Prostate gland (tissue), 2 donors: ENCODE measurements at regions not wholly inside any gene's neighbourhood (a gene's known extent, or its start where the extent isn't known, plus 50 kb on each side); places are given as distances from the start of the nearest gene placed in this dataset.

Experiments
- DNase-seq: peaks from one replicate; pipeline ENCODE4 v3.0.0-alpha.2; 2019; ENCODE audit warnings: low spot score
- H3K27ac ChIP-seq, 2 donors: fragments of 200-600 bp; sonication (generic); 2 replicates each; pipeline ENCODE4 v1.5.1; 2017 to 2019
- H3K27me3 ChIP-seq: fragments of 200-600 bp; sonication (generic); replicated peaks from 2 replicates; pipeline ENCODE4 v1.5.1; 2019; ENCODE audit not compliant: insufficient read depth
- H3K36me3 ChIP-seq, 2 donors: fragments of 200-600 bp; sonication (generic); 1 replicate in 1 of 2; 2 replicates in 1 of 2; pipeline versions ENCODE4 v1.5.1 to v1.8.1; 2017 to 2019
- H3K4me1 ChIP-seq: fragments of 200-600 bp; sonication (generic); replicated peaks from 2 replicates; pipeline ENCODE4 v1.5.1; 2019
- H3K4me3 ChIP-seq, 2 donors: fragments of 200-600 bp; sonication (generic); 2 replicates each; pipeline ENCODE4 v1.5.1; 2017 to 2019
- H3K9me3 ChIP-seq: fragments of 200-600 bp; sonication (generic); 2 replicates; pipeline ENCODE4 v1.5.1; 2017
- CTCF ChIP-seq, 4 experiments: fragments of 200-600 bp in 2 of 4; fragments of 450-650 bp in 2 of 4; sonication (generic) in 2 of 4; IDR thresholded peaks; 1 replicate in 3 of 4; 2 replicates in 1 of 4; pipeline ENCODE4 v1.5.1; 2016 to 2019; ENCODE audit warnings: antibody characterized with exemption in 4 of 4, mild to moderate bottlenecking in 2 of 4, moderate library complexity in 2 of 4
- POLR2A ChIP-seq: fragments of 450-650 bp; IDR thresholded peaks from one replicate; pipeline ENCODE4 v1.6.1; 2016; ENCODE audit warnings: antibody characterized with exemption, mild to moderate bottlenecking
- POLR2AphosphoS5 ChIP-seq: sonication (generic); formaldehyde crosslinking; IDR thresholded peaks from one replicate; pipeline ENCODE4 v1.6.1; 2017; ENCODE audit warnings: antibody characterized with exemption
- WGBS: methylation state at CpG from one replicate; pipeline ENCODE4 v1.1.5; 2018; 5-methylcytosine and 5-hydroxymethylcytosine counted together
- intact Hi-C: fragments of 100-400 bp; cut with DNase I; formaldehyde crosslinking; loops from one replicate; pipeline ENCODE4 v1.14.2; 2022

- DNase-seq, result no peak
- intact Hi-C loops, result no loop called here
- Histone ChIP-seq H3K27ac (no peak overlapping the region), H3K9me3 (no peaks in the 10 kb centered on the region), H3K4me1 (no peaks in the 10 kb centered on the region), H3K36me3 (no peaks in the 10 kb centered on the region), H3K4me3 (no peak overlapping the region), H3K27me3 (no peaks in the 10 kb centered on the region)
- 95% methylated on average over 6 of the region's 6 CpGs for WGBS
- no peak for TF ChIP-seq POLR2AphosphoS5
- no peak for TF ChIP-seq CTCF (IDR thresholded peaks at IDR 0.05)
- TF ChIP-seq POLR2A, result no peak
These were observed 469.9 kb downstream of the SOCS6 start for GRCh38 chr18:70758780-70759179.

GRCh38 chr18:70754486-70754885, 465.6 kb downstream of the SOCS6 start:
- TF ChIP-seq POLR2A, result no peak
- TF ChIP-seq CTCF (IDR thresholded peaks at IDR 0.05), result no peak
- no peak for TF ChIP-seq POLR2AphosphoS5
- Histone ChIP-seq H3K27me3 (no peaks in the 10 kb centered on the region), H3K27ac (no peak overlapping the region), H3K4me1 (no peaks in the 10 kb centered on the region), H3K9me3 (no peaks in the 10 kb centered on the region), H3K4me3 (no peak overlapping the region), H3K36me3 (no peaks in the 10 kb centered on the region)
- intact Hi-C loops, result no loop called here
- DNase-seq, result no peak
- 0% methylated on average over 1 of the region's 1 CpG for WGBS

GRCh38 chr18:70732916-70733315, 444.1 kb downstream of the SOCS6 start:
- no peak overlapping the region for H3K4me3 ChIP-seq
- TF ChIP-seq POLR2A (no peak), CTCF (IDR thresholded peaks at IDR 0.05) (no peak), POLR2AphosphoS5 (no peak)
- 77% methylated on average over 4 of the region's 4 CpGs for WGBS
- H3K27me3 ChIP-seq, result no peaks in the 10 kb centered on the region
- no peak overlapping the region for H3K27ac ChIP-seq
- no peak for DNase-seq
- H3K4me1 ChIP-seq, result no peaks in the 10 kb centered on the region
- no peaks in the 10 kb centered on the region for H3K9me3 ChIP-seq
- intact Hi-C loops, result no loop called here
- H3K36me3 ChIP-seq, result no peaks in the 10 kb centered on the region

GRCh38 chr18:70732188-70732587, 443.3 kb downstream of the SOCS6 start:
- DNase-seq, result no peak
- no peaks in the 10 kb centered on the region for H3K9me3 ChIP-seq
- 70% methylated on average over 8 of the region's 8 CpGs for WGBS
- no peak overlapping the region for H3K27ac ChIP-seq
- H3K4me3 ChIP-seq, result no peak overlapping the region
- no peak for TF ChIP-seq POLR2AphosphoS5
- TF ChIP-seq POLR2A, result no peak
- no peak for TF ChIP-seq CTCF (IDR thresholded peaks at IDR 0.05)
- no peaks in the 10 kb centered on the region for H3K4me1 ChIP-seq
- intact Hi-C loops, result no loop called here
- no peaks in the 10 kb centered on the region for H3K36me3 ChIP-seq
- H3K27me3 ChIP-seq, result no peaks in the 10 kb centered on the region

GRCh38 chr18:70720607-70721006, 431.8 kb downstream of the SOCS6 start:
- DNase-seq, result no peak
- Histone ChIP-seq H3K4me3 (no peak overlapping the region), H3K27ac (no peak overlapping the region), H3K27me3 (no peaks in the 10 kb centered on the region), H3K36me3 (no peaks in the 10 kb centered on the region), H3K9me3 (no peaks in the 10 kb centered on the region), H3K4me1 (no peaks in the 10 kb centered on the region)
- intact Hi-C loops, result no loop called here
- WGBS, result 86% methylated on average over 5 of the region's 5 CpGs
- TF ChIP-seq CTCF (IDR thresholded peaks at IDR 0.05) (no peak), POLR2AphosphoS5 (no peak), POLR2A (no peak)
